ENCODE measurements at regions not wholly inside any gene's neighbourhood (a gene's known extent, or its start where the extent isn't known, plus 50 kb on each side); places are given as distances from the start of the nearest gene placed in this dataset.

DNA sequence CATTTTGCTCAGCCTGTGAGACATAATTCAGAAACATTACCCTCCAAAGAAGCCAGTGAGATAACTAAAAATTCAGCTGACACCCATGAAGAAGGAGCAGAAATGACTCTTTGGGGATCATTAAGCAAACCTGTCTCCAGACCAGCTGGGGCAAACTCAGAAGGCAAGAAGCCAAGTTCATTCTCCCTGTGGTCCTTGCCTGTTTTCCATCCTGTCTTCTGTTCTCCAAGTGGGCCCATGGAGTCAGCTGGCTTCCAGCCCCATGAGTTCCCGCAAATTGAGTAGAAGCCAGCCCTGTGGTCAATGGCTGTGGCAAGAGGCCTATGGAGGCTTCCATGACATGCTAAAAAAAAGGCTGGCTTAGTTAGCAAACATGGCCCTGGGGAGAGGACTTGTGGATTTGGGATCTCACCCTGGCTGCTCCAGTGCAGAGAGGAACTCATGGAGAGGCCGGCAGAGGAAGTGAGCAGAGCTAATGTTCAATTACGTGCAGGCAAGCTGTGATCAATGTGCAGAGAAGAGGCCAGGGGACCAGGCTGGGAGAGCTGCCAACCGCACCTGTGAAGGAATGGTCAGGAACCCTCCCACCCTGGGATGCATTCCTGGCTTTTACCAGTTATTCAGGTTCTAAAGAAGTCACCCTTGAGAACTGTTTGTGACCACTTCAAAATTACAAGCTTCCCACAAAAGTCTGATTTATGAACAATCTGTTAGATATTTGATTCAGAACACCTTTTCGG lies 229.1 kb downstream of the TSHZ3 start:
- no peak for DNase-seq (ENCODE audit: low spot score)

DNA sequence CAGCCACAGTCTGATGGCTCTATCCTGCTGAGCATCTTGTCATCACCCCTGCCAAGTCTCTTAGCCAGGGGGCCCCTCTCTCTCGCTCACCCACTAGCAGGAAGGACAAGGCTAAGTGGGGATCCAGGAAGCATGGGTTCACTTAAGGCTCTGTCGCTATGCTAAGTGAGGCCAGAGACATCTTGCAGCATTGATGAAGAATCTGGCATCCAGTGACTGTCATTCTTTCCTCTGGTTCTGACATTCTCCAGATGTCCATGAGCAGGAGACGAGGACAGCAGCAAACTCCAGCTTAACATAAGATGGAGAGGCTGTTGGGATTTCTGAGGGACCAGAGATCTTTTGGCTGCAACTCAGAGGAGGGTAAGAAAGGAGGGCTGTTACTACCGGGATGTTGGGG lies 230.2 kb downstream of the TSHZ3 start:
- DNase-seq (ENCODE audit: low spot score) = peak; percentile 61

DNA sequence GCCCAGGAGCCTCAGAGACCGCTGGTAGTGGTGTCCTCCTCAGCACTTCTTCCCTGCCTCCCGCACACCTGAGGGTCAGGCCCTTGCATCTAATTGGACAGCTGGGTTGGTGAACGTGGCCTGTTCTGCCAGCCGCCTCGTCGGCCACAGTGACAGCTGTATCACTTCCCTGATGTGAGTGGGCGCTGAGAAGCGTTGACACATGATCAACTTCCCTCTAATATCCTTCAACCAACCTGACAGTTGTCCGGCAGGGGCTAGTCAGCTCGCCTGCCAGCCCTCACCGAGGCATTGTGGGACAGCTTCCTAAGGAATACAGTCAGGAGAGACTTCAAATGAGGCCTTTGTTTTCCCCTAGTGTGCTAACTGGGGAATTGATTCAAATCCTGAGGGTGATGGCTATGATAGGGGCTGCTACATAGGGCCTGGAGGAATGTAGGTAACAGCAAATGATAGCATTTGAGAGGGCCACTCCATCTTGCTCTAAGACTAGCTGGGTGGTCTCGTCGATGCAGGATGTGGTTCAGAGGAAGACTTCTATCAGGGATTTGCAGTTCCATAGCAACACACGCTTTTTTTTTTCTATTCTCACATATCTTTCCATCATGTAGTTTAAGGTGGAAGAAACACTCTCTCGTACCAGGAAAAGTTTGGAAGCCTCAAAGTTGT lies 230.8 kb downstream of the TSHZ3 start:
- DNase-seq (ENCODE audit: low spot score) = peak; percentile 26

DNA sequence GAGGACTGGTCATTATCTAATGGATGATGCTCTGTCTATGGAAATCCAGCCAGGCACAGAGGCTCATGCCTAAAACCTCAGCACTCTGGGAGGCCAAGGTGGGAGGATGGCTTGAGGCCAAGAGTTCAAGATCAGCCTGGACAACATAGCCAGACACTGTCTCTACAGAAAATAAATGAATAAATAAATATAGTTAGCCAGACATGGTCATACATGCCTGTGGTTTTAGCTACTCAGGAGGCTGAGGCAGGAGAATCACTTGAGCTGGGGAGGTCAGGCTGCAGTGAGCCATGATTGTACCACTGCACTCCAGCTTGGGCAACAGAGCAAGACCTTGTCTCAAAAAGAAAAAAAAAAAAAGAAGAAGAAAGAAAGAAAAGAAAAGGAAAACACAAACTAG lies 234.7 kb downstream of the TSHZ3 start:
- DNase-seq (ENCODE audit: low spot score) = no peak

DNA sequence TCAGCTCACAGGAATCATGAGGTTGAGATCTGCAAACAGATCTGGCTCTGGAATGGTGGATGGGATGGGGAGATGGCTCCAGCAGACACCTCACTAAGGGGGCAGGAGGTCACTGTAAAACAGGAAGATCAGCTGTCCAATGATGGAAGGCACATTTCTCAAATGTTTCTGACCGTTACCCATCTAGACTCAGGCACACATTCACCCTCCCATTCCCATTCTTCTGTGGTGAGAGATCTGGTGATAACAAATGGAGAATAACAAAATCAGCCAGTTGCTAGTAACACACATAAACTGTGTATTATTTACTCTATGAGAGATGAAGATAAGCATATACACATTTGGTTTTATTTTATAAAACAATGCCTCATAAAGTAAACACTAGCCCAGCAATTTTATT lies 235.9 kb downstream of the TSHZ3 start:
- DNase-seq (ENCODE audit: low spot score) = peak; percentile 17

DNA sequence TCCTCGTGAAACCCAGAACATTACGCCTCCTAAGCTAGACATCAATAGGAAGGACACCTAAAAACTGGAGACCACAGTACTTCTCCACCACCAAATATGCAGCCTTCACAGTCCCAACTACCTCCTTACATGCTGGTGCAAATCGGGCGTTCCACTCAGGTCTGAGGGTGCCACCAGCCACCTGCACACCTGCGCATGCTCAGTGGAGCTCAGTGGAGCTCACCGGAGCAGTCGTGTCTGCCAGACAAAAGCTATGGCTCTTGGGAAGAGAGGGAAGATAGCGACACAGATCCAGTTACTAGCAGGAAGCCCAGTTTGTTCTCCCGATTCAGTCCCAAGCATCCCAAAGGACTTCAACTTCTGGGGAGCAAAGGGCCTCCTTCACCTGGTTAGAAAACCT lies 237.1 kb downstream of the TSHZ3 start:
- no peak for DNase-seq (ENCODE audit: low spot score)

DNA sequence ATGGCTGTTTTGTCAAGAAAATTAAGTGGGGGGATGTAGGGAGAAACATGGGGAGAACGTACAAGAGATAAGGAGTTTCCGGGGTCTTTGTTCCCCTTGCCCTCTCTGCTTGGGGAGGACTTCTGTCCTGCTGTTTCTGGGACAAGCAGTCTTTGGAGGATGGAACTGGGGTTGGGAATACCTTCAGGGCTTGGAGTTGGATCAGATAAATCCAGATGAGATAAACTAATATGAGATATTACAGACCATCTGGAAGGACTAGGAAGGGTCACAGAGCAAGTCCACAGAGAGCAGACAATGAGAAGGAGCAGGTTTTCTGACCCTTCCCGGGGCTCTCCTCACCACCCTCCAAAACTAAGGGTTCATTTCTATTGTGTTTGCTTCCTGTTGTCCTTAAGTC lies 237.5 kb downstream of the TSHZ3 start:
- peak; percentile 21 for DNase-seq (ENCODE audit: low spot score)

DNA sequence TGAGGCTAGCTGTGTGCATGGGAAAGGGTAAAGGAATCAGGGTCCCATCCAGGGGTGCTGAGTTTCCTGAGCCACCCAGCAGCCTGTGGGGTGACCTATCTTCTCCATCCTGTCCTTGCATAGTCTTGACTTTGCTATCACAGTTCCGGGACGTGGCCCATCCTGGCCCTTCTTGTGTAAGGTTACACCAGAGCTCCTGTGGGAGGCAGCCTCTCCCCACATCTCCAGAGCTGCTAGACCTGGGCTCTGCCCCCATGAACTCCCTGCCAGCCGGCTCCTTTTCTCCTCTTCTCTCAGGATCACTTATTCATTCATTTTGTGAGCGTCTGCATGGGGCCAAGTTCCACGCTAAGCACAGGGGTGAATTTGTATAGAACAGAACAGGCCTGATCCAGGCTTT lies 238.9 kb downstream of the TSHZ3 start:
- peak; percentile 30 for DNase-seq (ENCODE audit: low spot score)

DNA sequence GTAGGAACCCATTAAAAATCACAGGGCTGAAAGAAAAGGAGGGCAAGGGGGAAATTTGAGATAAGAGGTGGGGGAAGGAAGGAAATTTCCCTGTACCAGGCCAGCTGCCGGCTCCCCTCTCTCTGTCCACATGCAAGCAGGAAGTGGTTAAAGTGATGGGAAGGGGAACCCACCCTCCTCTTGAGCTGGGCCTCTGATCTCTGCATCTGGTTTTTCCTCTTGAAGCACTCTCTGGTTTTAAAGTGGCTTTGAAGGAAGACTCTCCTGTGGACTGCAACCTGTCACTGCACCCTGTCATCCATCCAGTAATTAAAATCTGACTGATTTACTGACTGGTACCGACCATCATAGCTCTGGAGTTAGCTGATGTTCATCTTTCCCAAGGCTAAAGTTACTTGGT lies 239.6 kb downstream of the TSHZ3 start:
- DNase-seq (ENCODE audit: low spot score) = peak; percentile 77

DNA sequence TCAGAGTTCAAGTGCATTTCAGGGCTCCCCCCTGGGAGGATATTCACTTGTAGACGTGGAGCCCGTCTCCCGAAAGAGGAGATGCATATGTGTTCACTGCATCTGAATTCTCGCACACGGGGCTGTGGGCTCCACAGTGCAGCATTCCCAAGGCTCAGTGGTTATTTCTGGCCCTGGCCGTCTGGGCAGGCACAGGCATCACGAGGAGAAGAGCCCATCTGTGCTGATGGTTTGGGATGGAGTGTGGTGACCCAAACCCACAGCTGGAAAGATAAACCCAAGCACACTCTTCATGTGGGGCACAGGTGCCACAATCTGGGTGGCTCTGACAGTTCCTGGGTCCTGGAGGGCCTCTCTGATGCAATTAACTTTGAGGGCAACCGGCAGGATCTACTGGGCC lies 242.1 kb downstream of the TSHZ3 start:
- DNase-seq (ENCODE audit: low spot score) = no peak

DNA sequence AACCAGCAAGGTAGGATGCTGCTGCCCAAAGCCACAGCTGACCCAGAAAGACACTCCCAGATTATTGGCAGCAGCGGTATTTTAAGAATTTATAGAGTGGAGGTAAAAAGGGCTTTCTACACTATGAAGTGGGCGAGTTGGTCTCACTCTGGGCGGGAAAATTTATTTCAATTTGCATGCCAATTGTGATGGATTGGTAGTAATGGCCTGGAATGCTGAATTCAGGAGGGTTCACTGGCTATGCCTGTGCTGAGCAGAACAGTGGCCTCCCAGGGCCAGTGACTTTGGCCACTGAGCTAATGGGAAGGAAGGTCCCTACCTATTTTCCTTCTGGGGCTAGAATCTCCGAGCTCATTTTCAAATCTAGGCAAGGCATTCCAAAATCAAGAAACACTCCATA lies 243.5 kb downstream of the TSHZ3 start:
- DNase-seq (ENCODE audit: low spot score) = no peak

DNA sequence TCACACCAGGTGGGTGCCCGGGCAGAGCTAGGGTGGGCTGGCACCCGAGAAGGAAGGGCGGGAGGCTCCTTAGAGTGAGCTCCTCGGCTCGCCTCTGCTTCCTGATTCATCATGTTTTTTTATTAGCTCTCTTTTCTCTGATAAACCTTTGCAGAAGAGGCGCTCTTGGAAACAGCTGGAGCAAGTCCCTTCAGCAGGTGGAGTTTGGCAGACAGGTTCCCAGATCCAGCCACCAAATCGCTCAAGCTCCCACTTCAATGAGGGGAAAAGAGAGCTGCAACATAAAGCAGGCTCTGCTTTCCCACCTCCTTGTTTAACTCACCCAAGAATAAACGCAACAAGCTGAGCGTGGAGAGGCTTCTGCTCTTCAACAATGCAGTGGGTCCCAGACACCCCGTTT lies 244.8 kb downstream of the TSHZ3 start:
- no peak for DNase-seq (ENCODE audit: low spot score)

DNA sequence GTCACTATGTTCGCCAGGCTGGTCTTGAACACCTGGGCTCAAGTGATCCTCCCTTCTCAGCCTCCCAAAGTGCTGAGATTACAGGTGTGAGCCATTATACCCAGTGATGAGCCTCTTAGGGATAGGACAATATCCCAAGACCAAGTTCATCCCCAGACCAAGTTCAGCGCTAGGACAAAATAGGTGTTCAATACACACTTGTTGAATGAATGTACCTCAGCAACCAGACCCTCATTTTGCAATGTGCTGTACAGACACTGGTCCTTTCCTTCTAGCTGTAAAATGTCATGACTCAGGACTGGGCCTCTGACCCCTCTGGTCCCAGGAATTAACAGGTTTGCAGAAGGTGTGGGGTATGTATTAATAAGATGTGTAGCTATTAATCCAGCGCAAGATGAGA lies 246.0 kb downstream of the TSHZ3 start:
- no peak for DNase-seq (ENCODE audit: low spot score)

DNA sequence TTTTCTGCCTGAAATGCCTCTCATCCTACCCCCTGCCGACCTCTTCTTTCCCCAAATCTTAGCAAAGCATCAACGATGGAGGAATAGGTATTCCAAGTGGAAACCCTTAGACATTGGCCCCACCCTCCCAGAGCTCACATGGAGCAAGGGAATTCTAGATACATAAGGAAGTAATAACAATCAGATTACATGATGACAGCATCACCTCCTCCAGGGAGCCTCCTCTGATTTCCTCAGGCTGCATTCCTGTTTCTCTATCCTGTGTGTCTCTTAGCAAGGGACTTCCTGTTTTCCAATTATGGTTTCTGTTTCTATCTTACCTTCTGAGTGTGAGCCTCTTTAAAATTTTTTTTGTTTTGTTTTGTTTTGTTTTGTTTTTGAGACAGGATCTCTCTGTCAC lies 246.6 kb downstream of the TSHZ3 start:
- no peak for DNase-seq (ENCODE audit: low spot score)

DNA sequence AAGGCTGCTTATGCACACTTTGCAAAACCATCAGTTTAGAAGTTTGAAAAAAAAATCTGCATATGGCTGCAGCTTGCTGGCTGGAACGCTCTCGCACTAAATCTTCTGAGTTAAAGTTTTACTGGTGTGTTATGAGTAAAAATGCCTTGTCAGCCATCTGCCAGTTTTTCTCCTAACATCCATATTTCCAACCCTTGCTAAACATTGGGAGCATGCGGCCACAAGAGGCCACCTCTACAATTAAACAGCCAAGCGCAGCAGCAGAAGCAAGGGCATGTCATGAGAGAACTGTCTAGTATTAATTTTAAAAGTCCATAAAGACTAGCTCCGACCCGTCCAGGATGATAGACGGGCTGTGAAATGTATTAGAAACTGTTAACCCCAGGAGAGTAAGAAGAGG lies 248.3 kb downstream of the TSHZ3 start:
- DNase-seq (ENCODE audit: low spot score) = no peak

DNA sequence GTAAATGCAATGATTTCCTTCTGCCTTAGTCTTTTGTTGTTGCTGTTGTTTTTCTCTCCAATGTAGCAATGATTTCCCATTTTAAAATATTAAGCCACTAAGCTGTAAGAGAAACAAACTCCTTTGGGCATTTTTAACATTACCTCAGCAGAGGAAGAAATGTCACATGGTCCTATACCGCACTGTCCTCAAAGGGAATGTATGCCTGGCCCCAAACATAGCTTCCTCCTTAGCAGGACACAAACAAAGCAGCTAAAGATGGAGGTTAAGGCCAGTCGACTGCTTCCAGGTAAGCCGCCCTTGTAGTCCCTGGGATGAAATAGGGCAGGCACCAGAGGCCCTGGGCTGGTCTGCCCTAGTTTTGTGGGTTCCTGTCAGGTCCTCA lies 249.0 kb downstream of the TSHZ3 start:
- DNase-seq (ENCODE audit: low spot score) = no peak

DNA sequence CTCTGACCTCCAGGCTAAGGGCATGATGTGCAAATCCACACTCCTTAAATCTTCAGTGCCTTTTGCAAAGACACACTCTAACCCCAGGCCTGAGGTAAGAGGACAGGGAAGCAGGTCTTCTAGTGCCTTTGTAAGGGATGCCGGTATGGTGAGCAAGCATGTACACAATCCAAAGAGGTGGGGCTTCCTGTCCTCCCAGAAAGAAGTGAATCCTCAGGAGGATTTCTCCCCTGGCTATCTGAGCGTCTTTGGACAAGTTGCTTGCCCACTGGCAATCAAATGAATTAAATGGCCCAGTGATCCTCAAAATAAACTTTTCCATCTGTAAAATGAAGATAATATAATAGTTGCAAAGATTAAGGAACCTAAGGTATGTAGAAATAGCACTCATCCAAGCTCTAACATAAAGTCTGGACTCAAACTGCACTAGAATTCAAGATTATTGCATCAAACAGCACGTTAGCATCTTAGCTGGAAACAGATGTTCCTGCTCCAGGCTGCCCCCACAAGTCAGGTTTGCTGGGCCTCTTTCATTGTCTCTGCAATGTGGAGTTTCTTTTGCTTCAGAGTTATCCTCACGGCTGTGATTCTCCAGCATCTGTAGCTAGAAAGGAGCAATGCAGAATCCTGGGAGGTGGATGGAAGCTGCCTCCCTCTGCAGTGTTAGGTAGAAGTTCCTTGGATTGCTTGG lies 249.6 kb downstream of the TSHZ3 start:
- no peak for DNase-seq (ENCODE audit: low spot score)

DNA sequence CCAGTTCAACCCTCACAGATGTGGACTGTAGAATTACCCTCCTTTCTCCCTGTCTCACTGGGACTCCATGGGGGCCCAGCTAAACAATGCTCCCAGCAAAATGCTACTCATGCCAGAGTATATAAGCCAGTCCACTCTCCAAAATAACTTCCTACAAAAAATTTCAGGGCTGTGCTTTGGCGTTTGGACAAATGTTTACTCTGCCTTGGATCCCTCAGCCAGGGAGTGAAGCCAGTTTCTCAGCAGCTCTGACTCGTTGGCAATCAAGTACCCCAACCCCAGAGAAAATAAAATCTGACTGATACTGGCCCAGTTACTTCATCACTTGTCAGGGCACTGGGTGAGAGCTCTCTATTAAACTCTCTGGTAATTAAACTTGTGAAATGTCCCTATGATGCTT lies 250.4 kb downstream of the TSHZ3 start:
- no peak for DNase-seq (ENCODE audit: low spot score)

DNA sequence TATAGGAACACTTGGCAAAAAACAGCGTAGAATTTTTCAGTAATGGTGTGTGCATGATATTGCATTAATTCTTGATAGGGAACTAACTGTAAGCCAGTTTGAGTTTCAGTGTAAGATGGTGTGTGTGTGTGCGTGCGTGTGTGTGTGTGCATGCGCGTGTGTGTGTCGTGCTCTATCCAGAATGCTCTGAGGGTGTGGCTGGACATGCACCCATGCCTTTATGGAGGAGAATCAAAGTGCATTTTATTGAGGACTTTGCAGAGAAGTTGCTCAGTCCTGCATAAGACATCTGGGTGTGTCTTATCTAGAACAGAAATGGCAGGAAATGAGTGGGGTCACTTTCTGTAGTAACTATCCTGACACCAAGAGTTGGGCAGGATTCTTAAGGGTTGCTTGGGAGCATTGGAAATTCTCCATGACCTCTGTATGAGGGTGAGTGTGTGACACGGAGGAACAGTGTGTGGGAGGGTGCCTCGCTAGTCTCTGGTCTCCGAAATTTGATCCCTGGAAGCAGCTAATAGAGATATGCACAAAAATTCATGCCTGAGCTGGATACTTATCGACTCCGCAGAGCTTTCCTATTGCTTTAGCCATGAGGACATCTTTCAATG lies 252.2 kb downstream of the TSHZ3 start:
- DNase-seq (ENCODE audit: low spot score) = no peak

DNA sequence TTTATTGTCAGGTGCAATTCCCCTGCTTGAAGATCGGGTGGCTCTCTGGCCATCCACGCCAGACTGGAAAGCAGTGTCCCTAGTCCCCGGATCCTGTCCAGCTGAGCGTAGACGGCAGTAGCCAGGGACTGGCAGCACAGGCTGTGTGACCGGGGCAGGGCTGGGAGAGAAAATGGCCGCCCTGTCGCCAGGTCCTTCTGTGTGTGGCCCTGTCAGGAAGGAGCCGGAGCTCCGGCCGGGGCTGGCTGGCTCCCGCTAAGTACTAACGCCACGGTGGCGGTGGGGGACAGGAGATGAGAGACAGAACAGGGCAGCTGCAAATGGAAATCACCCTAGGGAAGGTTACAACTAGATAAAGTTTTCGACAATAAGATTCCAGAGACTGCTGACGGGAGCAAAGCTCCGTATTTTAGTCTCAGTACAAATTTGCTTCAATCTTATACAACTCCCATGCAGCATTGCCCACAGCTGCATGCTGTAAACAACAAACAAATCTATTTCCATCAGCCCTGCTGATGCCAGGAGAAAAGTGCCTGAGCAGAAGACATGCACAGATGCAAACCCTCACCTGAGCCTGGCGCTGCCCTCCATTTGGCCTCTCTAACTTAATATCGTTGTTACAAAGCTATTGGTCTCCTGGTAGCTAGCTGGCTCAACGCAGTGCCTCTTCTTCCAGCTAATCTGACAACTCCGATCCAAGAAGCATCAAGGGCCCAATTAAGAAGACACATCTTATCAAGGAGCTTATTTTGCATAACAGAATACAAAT lies 253.0 kb downstream of the TSHZ3 start:
- DNase-seq (ENCODE audit: low spot score) = peak; percentile 55

DNA sequence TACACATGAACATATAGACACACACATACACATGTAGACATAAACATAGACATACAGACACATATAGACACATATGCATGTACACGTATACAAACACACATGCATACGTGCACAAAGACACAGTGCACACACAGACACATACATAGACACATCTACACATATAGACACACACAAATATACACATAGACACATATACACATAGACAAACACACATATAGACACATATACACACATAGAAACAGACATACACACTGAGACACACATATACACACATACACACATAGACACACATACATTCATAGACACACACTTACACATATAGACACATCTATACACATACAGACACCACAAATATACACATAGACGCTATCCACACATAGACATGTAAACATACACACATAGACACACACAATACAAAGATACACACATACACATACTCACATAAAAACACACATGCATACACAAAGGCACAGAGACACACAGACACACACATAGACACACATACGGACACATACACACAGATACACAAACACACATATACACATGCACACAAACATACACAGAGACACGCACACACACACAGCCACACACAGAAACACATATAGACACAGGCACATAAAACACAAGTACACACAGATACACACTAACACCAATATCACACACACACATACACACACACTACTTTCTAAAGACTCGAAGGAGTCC lies 254.0 kb downstream of the TSHZ3 start:
- no peak for DNase-seq (ENCODE audit: low spot score)
